B cell (primary cell): ENCODE measurements at regions not wholly inside any gene's neighbourhood (a gene's known extent, or its start where the extent isn't known, plus 50 kb on each side); places are given as distances from the start of the nearest gene placed in this dataset.

Experiments
- ATAC-seq: fragments of 200-7000 bp; cut with Tn5 transposase; one replicate; pipeline ENCODE4 v1.10.0; 2021; ENCODE audit warnings: low read depth, mild to moderate bottlenecking, moderate number of reproducible peaks, moderate library complexity
- CTCF ChIA-PET: fragments of 350-600 bp; sonication (Branson Sonifier 250); formaldehyde crosslinking; loops from one replicate; lab custom pipeline; 2021; ENCODE audit warnings: antibody characterized with exemption, inconsistent platforms; lab: Charles Lee
- POLR2A ChIA-PET: fragments of 350-600 bp; sonication (Branson Sonifier 250); formaldehyde crosslinking; loops from one replicate; lab custom pipeline; 2021; ENCODE audit warnings: antibody characterized with exemption; lab: Charles Lee
- DNase-seq: peaks from one replicate; pipeline ENCODE4 v3.0.0; 2013
- H2AFZ ChIP-seq: 2 replicates; pipeline ENCODE4 v1.6.1; 2012; ENCODE audit warnings: mild to moderate bottlenecking, low read depth, low read length; ENCODE audit not compliant: insufficient read depth, poor library complexity, severe bottlenecking
- H3K27ac ChIP-seq, 2 donors: 1 replicate in 1 of 2; 2 replicates in 1 of 2; pipeline ENCODE4 v1.5.1; 2012 to 2013; ENCODE audit warnings: low read length in 2 of 2, mild to moderate bottlenecking in 2 of 2, moderate library complexity in 1 of 2
- H3K27me3 ChIP-seq, 4 experiments: fragments of 200-600 bp in 1 of 4; sonication (generic) in 1 of 4; replicated peaks in 1 of 4; 1 replicate in 2 of 4; 2 replicates in 2 of 4; pipeline versions ENCODE4 v1.6.1 to v1.7.0; 2013 to 2016; ENCODE audit warnings: low read length in 3 of 4, mild to moderate bottlenecking in 2 of 4, mixed read lengths in 1 of 4, moderate library complexity in 1 of 4; ENCODE audit not compliant: insufficient read depth in 4 of 4, control insufficient read depth in 3 of 4; ENCODE audit errors: control extremely low read depth in 1 of 4
- H3K36me3 ChIP-seq, 2 experiments: replicated peaks in 1 of 2; 1 replicate in 1 of 2; 2 replicates in 1 of 2; pipeline versions ENCODE4 v1.6.1 to v1.7.1; 2013; ENCODE audit warnings: low read length in 1 of 2; ENCODE audit not compliant: insufficient read depth in 2 of 2, control insufficient read depth in 1 of 2; ENCODE audit errors: control extremely low read depth in 1 of 2, extremely low read depth in 1 of 2
- H3K4me1 ChIP-seq, 2 donors: fragments of 200-600 bp in 1 of 2; sonication (generic) in 1 of 2; 1 replicate in 1 of 2; 2 replicates in 1 of 2; pipeline versions ENCODE4 v1.5.1 to v1.6.1; 2013 to 2017; ENCODE audit warnings: low read length in 2 of 2; ENCODE audit not compliant: control insufficient read depth in 2 of 2, insufficient read depth in 2 of 2
- H3K4me2 ChIP-seq: replicated peaks from 2 replicates; pipeline ENCODE3; 2012; ENCODE audit warnings: mild to moderate bottlenecking, low read depth, low read length; ENCODE audit not compliant: poor library complexity, severe bottlenecking
- H3K4me3 ChIP-seq, 5 experiments: fragments of 200-600 bp in 1 of 5; sonication (generic) in 1 of 5; 1 replicate in 3 of 5; 2 replicates in 2 of 5; pipeline versions ENCODE4 v1.5.1 to v1.7.0; 2011 to 2016; ENCODE audit warnings: low read length in 4 of 5, mild to moderate bottlenecking in 4 of 5, low read depth in 2 of 5, control low read depth in 1 of 5, moderate library complexity in 1 of 5; ENCODE audit not compliant: insufficient read depth in 1 of 5; ENCODE audit errors: control extremely low read depth in 1 of 5, extremely low read depth in 1 of 5
- H3K79me2 ChIP-seq: fragments of 200-600 bp; sonication (generic); one replicate; pipeline ENCODE4 v1.6.0; 2016; ENCODE audit warnings: low read length; ENCODE audit not compliant: control insufficient read depth, insufficient read depth
- H3K9ac ChIP-seq: fragments of 200-600 bp; sonication (generic); 2 replicates; pipeline ENCODE4 v1.6.1; 2017; ENCODE audit warnings: mild to moderate bottlenecking, low read length, moderate library complexity
- H3K9me3 ChIP-seq, 3 donors: one replicate each; pipeline versions ENCODE4 v1.6.1 to v1.7.1; 2013; ENCODE audit warnings: low read length in 2 of 3; ENCODE audit not compliant: control insufficient read depth in 2 of 3, insufficient read depth in 1 of 3; ENCODE audit errors: control extremely low read depth in 1 of 3
- H4K20me1 ChIP-seq: 2 replicates; pipeline ENCODE4 v1.6.0; 2012; ENCODE audit warnings: mild to moderate bottlenecking, low read length; ENCODE audit not compliant: insufficient read depth, control insufficient read depth, poor library complexity, severe bottlenecking
- H3K27ac Mint-ChIP-seq: one replicate; pipeline ENCODE4 v1.8.0; 2021; ENCODE audit warnings: mixed read lengths
- H3K27me3 Mint-ChIP-seq: one replicate; pipeline ENCODE4 v1.8.0; 2021; ENCODE audit warnings: mixed read lengths
- H3K4me1 Mint-ChIP-seq: one replicate; pipeline ENCODE4 v1.8.0; 2021; ENCODE audit warnings: mixed read lengths
- H3K4me3 Mint-ChIP-seq: one replicate; pipeline ENCODE4 v1.8.0; 2021; ENCODE audit warnings: mixed read lengths
- H3K9me3 Mint-ChIP-seq: one replicate; pipeline ENCODE4 v1.8.0; 2022; ENCODE audit warnings: mixed read lengths; ENCODE audit not compliant: insufficient read depth
- CTCF ChIP-seq: fragments of 200-600 bp; IDR thresholded peaks from one replicate; pipeline ENCODE4 v1.8.0; 2022; ENCODE audit warnings: antibody characterized with exemption, mild to moderate bottlenecking
- EZH2 ChIP-seq: IDR thresholded peaks from 2 replicates; pipeline ENCODE4 v1.6.1; 2012; ENCODE audit warnings: borderline replicate concordance, low read depth, mild to moderate bottlenecking, moderate library complexity, low read length; ENCODE audit not compliant: insufficient read depth, poor library complexity, severe bottlenecking
- WGBS: methylation state at CpG from one replicate; pipeline ENCODE4 v1.1.5; 2013; ENCODE audit warnings: missing lambda C conversion rate; ENCODE audit not compliant: insufficient coverage; 5-methylcytosine and 5-hydroxymethylcytosine counted together
- intact Hi-C: fragments of 100-400 bp; cut with micrococcal nuclease; formaldehyde crosslinking; loops from one replicate; pipeline ENCODE4 v1.10.0; 2022

DNA sequence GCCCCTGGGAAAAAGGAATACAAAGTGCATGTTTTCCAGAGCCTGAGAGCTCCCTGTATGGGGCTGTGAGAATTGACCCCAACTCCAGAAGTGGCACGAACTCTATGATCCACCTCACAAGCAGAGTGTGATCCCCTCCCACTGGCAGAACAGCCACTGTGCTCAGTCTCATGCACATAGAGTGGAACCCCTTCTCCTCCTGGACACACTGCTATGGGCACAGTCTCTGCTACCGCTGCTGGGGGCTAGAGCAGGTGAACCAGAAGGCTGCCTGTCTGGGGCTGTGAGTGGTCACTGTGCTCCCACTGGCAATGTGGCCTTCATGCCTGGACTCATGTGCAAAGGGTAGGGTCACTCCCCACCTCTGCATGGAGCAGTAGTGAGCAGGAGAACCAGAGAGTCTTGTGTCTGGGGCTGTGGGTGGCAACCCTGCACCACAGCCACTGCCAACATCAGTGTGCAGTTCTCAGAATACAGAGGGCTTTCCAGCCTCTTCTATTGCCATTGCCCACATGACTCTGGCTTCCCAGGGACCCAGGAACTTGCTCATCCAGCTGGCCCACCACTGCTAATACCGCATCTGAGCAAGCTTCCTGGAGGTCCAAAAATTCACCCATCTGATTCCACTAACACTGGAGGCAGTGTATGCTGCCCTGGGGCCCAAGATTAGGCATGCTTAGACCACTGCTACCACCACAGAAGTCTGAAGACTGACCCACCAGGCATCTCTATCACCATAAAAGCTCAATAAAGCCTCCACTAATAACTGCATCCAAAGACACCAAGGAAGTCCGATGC, 343.7 kb upstream of the SOX14 start:
- no peaks in the 10 kb centered on the region for H3K36me3 ChIP-seq
- H3K27ac ChIP-seq = no peak overlapping the region
- no peak overlapping the region for H3K4me2 ChIP-seq
- ChIA-PET POLR2A (no interaction called here), CTCF (no interaction called here)
- no peak overlapping the region for H2AFZ ChIP-seq
- ATAC-seq (no peak), DNase-seq (no peak)
- Mint-ChIP-seq H3K27ac (no peak overlapping the region), H3K4me3 (no peak overlapping the region), H3K4me1 (no peaks in the 10 kb centered on the region), H3K9me3 (no peaks in the 10 kb centered on the region), H3K27me3 (no peaks in the 10 kb centered on the region)
- WGBS = 87% methylated on average over 4 of the region's 4 CpGs
- H3K79me2 ChIP-seq = no peaks in the 10 kb centered on the region
- no peak for TF ChIP-seq EZH2
- no peak for TF ChIP-seq CTCF
- intact Hi-C loops = no loop called here
- H4K20me1 ChIP-seq = no peaks in the 10 kb centered on the region
- no peak overlapping the region for H3K4me3 ChIP-seq
- H3K9ac ChIP-seq = no peak overlapping the region
- peaks cover 0 to 10% (median 8%) of the 10 kb centered on the region in 3 donors for H3K9me3 ChIP-seq
- no peaks in the 10 kb centered on the region for H3K4me1 ChIP-seq
- no peaks in the 10 kb centered on the region for H3K27me3 ChIP-seq

GRCh38 chr3:137438561-137438960, 325.6 kb upstream of the SOX14 start:
- Mint-ChIP-seq H3K4me3 (no peak overlapping the region), H3K9me3 (no peaks in the 10 kb centered on the region), H3K4me1 (no peaks in the 10 kb centered on the region), H3K27me3 (no peaks in the 10 kb centered on the region), H3K27ac (no peak overlapping the region)
- no peak for TF ChIP-seq EZH2
- no peak for TF ChIP-seq CTCF
- Histone ChIP-seq H3K4me1 (no peaks in the 10 kb centered on the region), H3K9me3 (no peaks in the 10 kb centered on the region), H2AFZ (no peak overlapping the region), H3K4me3 (no peak overlapping the region), H3K9ac (no peak overlapping the region), H3K36me3 (no peaks in the 10 kb centered on the region), H3K79me2 (no peaks in the 10 kb centered on the region), H4K20me1 (no peaks in the 10 kb centered on the region), H3K27ac (no peak overlapping the region), H3K27me3 (no peaks in the 10 kb centered on the region), H3K4me2 (no peak overlapping the region)
- intact Hi-C loops = no loop called here
- ChIA-PET POLR2A (no interaction called here), CTCF (no interaction called here)
- DNase-seq (no peak), ATAC-seq (no peak)
